Activated CD8-positive, alpha-beta memory T cell treated with anti-CD3 and anti-CD28 coated beads, Interleukin-2, amount 10 ng/mL, durations not matched to agents 7 days and 5 days (primary cell): ENCODE measurements at regions not wholly inside any gene's neighbourhood (a gene's known extent, or its start where the extent isn't known, plus 50 kb on each side); places are given as distances from the start of the nearest gene placed in this dataset.

Experiments used
- ATAC-seq: fragments of 150-1000 bp; cut with Tn5 transposase; one replicate; pipeline ENCODE4 v1.10.0; 2021; ENCODE audit warnings: moderate library complexity
- CTCF ChIA-PET: fragments of 350-600 bp; sonication (Branson Sonifier 250); formaldehyde crosslinking; loops from one replicate; lab custom pipeline; 2021; ENCODE audit warnings: antibody characterized with exemption; lab: Charles Lee
- DNase-seq: peaks from one replicate; pipeline ENCODE4 v3.0.0-alpha.2; 2020
- H3K27ac Mint-ChIP-seq: one replicate; pipeline ENCODE4 v1.8.0; 2021; ENCODE audit warnings: mild to moderate bottlenecking, mixed read lengths
- H3K27me3 Mint-ChIP-seq: one replicate; pipeline ENCODE4 v1.8.0; 2021; ENCODE audit warnings: mixed read lengths
- H3K36me3 Mint-ChIP-seq: one replicate; pipeline ENCODE4 v1.8.0; 2021; ENCODE audit warnings: mild to moderate bottlenecking, mixed read lengths
- H3K4me1 Mint-ChIP-seq: one replicate; pipeline ENCODE4 v1.8.0; 2021; ENCODE audit warnings: mixed read lengths
- H3K4me3 Mint-ChIP-seq: one replicate; pipeline ENCODE4 v1.8.0; 2021; ENCODE audit warnings: mild to moderate bottlenecking, moderate library complexity, mixed read lengths
- H3K9me3 Mint-ChIP-seq: one replicate; pipeline ENCODE4 v1.8.0; 2022; ENCODE audit warnings: low read depth, mixed read lengths

- ATAC-seq (no peak), DNase-seq (no peak)
- no peaks in the 10 kb centered on the region for H3K36me3 Mint-ChIP-seq
- CTCF ChIA-PET, result no interaction called here
- no peaks in the 10 kb centered on the region for H3K9me3 Mint-ChIP-seq
- H3K27me3 Mint-ChIP-seq, result no peaks in the 10 kb centered on the region
- no peak overlapping the region for H3K4me3 Mint-ChIP-seq
- H3K27ac Mint-ChIP-seq, result no peak overlapping the region
- peaks cover 3% of the 10 kb centered on the region for H3K4me1 Mint-ChIP-seq
These were observed 106.3 kb upstream of the TRABD2B start for GRCh38 chr1:48103495-48103894.

DNA sequence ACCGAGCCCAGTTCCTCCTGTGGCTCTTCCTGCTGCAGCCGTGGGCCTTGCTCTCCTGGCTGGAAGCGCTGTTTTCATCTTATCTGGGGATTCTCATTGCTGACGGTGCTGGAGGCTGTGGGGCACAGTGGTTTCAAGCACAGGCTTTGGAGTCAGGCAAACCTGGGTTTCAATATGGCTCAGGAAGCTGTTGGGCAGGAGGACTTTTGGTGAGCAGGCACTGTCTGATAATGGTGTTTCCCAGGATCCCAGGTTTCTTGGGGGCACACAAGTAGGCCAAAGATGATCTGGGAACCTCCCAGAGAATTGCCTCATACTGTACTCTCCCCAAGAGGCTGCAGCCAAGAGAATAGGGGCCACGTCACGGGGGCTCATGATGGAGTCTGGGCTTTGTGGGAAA, 105.6 kb upstream of the TRABD2B start:
- ATAC-seq, result no peak
- Mint-ChIP-seq H3K27me3 (peaks cover 2% of the 10 kb centered on the region), H3K9me3 (no peaks in the 10 kb centered on the region), H3K4me1 (peaks cover 3% of the 10 kb centered on the region), H3K4me3 (no peak overlapping the region), H3K36me3 (no peaks in the 10 kb centered on the region), H3K27ac (no peak overlapping the region)
- no peak for DNase-seq
- CTCF ChIA-PET, result no interaction called here

GRCh38 chr1:48099072-48099773, 102.0 kb upstream of the TRABD2B start:
- CTCF ChIA-PET, result no interaction called here

DNA sequence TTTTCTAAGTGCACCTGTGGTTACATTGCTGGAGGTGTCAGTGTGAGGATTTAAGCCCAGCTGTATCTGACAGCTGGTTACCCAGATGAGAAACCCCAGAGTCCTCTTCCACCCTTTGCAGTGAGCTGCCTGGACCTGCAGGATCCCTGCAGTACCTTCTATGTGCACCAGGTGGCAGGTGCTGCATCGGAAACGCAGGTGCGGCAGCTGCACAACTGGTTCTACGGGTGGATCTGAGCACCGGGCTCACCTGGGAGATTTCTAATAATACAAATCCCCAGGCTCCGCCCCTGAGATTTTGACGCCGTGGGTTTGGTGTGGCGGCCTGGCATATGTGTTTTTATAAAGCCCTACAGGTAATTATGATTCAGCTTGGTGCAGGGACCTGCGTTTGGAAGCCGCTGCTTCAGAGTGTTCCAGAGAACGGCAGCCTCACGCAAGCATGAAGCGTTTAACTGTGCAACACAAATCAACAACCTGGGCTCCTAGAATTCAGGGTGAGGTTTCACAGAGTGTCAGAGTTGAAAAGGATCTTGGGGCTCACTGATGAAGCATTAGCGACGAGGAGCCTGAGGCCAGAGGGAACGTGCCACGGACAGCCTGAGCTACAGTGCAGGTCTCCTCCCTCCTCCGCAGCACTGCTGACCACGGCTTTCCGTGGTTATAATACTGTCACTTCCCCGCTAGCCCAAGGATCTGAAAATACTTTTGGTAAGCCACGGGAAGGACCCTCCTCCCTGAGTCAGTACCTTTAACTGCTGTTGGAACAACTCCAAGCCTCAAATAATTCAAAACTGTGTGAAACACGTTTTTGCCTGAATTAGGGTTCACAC, 96.7 kb upstream of the TRABD2B start:
- H3K27ac Mint-ChIP-seq, result no peak overlapping the region
- no peaks in the 10 kb centered on the region for H3K9me3 Mint-ChIP-seq
- peaks cover 22% of the 10 kb centered on the region for H3K27me3 Mint-ChIP-seq
- CTCF ChIA-PET, result interaction anchor here (0.5 to 1.9 kb wide), 11 partner anchors 9 to 439 kb away, joined by 3 to 14 read pairs (median 4); no protein-coding TSS in a partner anchor
- DNase-seq, result peak; percentile 81
- H3K4me1 Mint-ChIP-seq, result peaks cover 6% of the 10 kb centered on the region
- H3K4me3 Mint-ChIP-seq, result no peak overlapping the region
- H3K36me3 Mint-ChIP-seq, result no peaks in the 10 kb centered on the region
- peak; percentile 76 for ATAC-seq

More at GRCh38 chr1:48099072-48099773, 102.0 kb upstream of the TRABD2B start:
- ATAC-seq (no peak), DNase-seq (no peak)
- Mint-ChIP-seq H3K9me3 (no peaks in the 10 kb centered on the region), H3K27ac (no peak overlapping the region), H3K4me1 (peaks cover under 1% of the 10 kb centered on the region), H3K4me3 (no peak overlapping the region), H3K36me3 (no peaks in the 10 kb centered on the region), H3K27me3 (peaks cover 8% of the 10 kb centered on the region)

- H3K4me1 Mint-ChIP-seq, result peaks cover 6% of the 10 kb centered on the region
- H3K36me3 Mint-ChIP-seq, result no peaks in the 10 kb centered on the region
- DNase-seq, result no peak
- H3K27ac Mint-ChIP-seq, result no peak overlapping the region
- no peak for ATAC-seq
- CTCF ChIA-PET, result interaction anchor here (0.5 to 1.9 kb wide), 10 partner anchors 8 to 143 kb away, joined by 3 to 14 read pairs (median 4); no protein-coding TSS in a partner anchor
- H3K27me3 Mint-ChIP-seq, result peaks cover 22% of the 10 kb centered on the region
- H3K9me3 Mint-ChIP-seq, result no peaks in the 10 kb centered on the region
- H3K4me3 Mint-ChIP-seq, result no peak overlapping the region
These were observed 96.0 kb upstream of the TRABD2B start for GRCh38 chr1:48093147-48093546.

GRCh38 chr1:48092401-48092800, 95.2 kb upstream of the TRABD2B start:
- Mint-ChIP-seq H3K9me3 (no peaks in the 10 kb centered on the region), H3K36me3 (no peaks in the 10 kb centered on the region), H3K4me3 (no peak overlapping the region), H3K4me1 (peaks cover 6% of the 10 kb centered on the region), H3K27me3 (peaks cover 24% of the 10 kb centered on the region), H3K27ac (no peak overlapping the region)
- DNase-seq, result no peak
- CTCF ChIA-PET, result interaction anchor here (0.6 to 1.7 kb wide), 2 partner anchors 14 kb away, joined by 3 to 5 read pairs; no protein-coding TSS in a partner anchor
- no peak for ATAC-seq

GRCh38 chr1:48089356-48089891, 92.2 kb upstream of the TRABD2B start:
- Mint-ChIP-seq H3K27ac (no peak overlapping the region), H3K4me1 (peaks cover 6% of the 10 kb centered on the region), H3K36me3 (no peaks in the 10 kb centered on the region), H3K4me3 (no peak overlapping the region), H3K27me3 (peaks cover 27% of the 10 kb centered on the region), H3K9me3 (no peaks in the 10 kb centered on the region)
- DNase-seq (no peak), ATAC-seq (no peak)
- CTCF ChIA-PET, result no interaction called here

GRCh38 chr1:48084826-48085225, 87.6 kb upstream of the TRABD2B start:
- DNase-seq, result no peak
- Mint-ChIP-seq H3K27me3 (peaks cover 15% of the 10 kb centered on the region), H3K4me3 (no peak overlapping the region), H3K9me3 (no peaks in the 10 kb centered on the region), H3K4me1 (no peaks in the 10 kb centered on the region), H3K27ac (no peak overlapping the region), H3K36me3 (no peaks in the 10 kb centered on the region)
- ATAC-seq, result no peak
- CTCF ChIA-PET, result interaction anchor here (1.0 kb wide), 1 partner anchor 9 kb away, joined by 3 read pairs; no protein-coding TSS in a partner anchor

DNA sequence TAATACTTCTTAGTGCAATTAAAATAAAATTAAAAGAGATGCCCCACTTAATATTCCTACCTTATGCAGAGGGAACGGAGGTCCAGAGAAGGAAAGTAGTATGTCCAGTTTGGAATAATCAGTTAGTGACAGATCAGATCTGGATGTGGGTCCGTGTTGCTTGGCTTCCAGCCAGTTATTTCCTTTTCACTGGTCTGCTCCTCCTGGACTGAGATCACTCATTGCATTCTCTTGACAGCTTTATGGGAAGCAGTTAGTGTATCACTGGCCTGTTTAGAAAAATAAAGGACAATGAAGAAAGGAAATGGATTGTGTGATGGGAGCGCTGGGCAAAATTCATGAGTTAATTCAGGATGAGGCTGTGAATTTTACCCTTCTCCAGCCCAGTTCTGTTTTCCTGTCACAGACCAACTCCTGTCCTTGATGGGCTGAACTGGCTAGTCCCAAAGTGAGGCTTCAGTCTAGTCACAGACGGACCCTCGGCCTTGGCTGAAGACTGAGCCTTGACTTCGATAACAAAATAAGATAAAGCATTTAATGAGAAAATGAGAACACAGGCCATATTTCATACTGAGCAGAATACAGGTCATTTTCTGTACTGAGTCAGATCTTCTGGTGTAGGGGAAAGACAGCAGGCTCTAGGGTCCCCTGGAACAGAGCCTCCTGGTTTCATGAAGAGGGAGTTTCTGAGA, 85.2 kb upstream of the TRABD2B start:
- Mint-ChIP-seq H3K27ac (no peak overlapping the region), H3K36me3 (no peaks in the 10 kb centered on the region), H3K27me3 (peaks cover 12% of the 10 kb centered on the region), H3K9me3 (no peaks in the 10 kb centered on the region), H3K4me3 (no peak overlapping the region), H3K4me1 (no peaks in the 10 kb centered on the region)
- DNase-seq, result no peak
- CTCF ChIA-PET, result no interaction called here
- ATAC-seq, result no peak

- H3K27ac Mint-ChIP-seq, result no peak overlapping the region
- DNase-seq, result no peak
- H3K4me3 Mint-ChIP-seq, result no peak overlapping the region
- CTCF ChIA-PET, result no interaction called here
- no peaks in the 10 kb centered on the region for H3K4me1 Mint-ChIP-seq
- peaks cover 21% of the 10 kb centered on the region for H3K27me3 Mint-ChIP-seq
- no peaks in the 10 kb centered on the region for H3K9me3 Mint-ChIP-seq
- no peak for ATAC-seq
- no peaks in the 10 kb centered on the region for H3K36me3 Mint-ChIP-seq
These were observed 83.4 kb upstream of the TRABD2B start for GRCh38 chr1:48080331-48081255.

DNA sequence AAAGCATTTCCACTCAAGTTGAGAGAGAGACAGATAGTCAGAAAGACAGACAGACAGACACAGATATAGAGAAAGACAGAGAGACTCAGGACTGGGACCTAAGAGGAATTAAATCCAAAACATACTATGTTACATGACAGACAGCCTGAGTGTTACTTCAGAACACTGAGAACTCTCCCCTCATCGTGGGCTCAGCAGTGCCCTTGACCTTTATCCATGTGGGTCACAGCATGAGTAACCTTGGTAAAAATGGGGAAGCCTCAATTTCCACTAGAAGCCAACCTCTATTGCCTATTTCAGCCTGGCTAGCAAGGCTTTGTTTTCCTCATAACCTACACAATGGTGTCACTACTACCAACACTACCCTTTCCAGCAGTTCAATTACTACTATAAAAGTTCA, 81.9 kb upstream of the TRABD2B start:
- CTCF ChIA-PET, result no interaction called here

DNA sequence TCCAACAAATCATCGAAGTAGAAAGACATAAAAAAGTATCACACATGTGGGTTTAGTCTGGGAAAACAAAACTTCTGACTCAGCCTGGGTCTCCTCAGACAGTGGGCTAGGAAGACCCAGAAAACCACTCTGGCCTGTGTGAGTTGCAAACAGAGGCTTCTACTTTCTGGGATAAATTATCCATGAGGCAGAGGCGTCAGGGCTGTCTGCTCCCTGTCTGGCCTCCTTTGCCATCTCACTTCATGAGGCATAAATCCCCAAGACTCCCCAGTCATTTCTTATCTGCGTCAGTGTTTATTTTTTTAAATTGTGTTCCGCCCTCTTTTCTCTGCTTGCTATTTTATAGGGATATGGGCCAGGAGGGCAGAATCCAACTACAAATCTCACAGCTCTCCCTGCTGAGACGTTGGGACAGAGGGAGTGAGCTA, 80.6 kb upstream of the TRABD2B start:
- ATAC-seq (no peak), DNase-seq (no peak)
- peaks cover 16% of the 10 kb centered on the region for H3K27me3 Mint-ChIP-seq
- CTCF ChIA-PET, result no interaction called here
- no peaks in the 10 kb centered on the region for H3K9me3 Mint-ChIP-seq
- H3K4me3 Mint-ChIP-seq, result no peak overlapping the region
- no peaks in the 10 kb centered on the region for H3K4me1 Mint-ChIP-seq
- no peak overlapping the region for H3K27ac Mint-ChIP-seq
- no peaks in the 10 kb centered on the region for H3K36me3 Mint-ChIP-seq

More for the DNA sequence above, 81.9 kb upstream of the TRABD2B start:
- H3K27ac Mint-ChIP-seq, result no peak overlapping the region
- H3K4me3 Mint-ChIP-seq, result no peak overlapping the region
- DNase-seq, result no peak
- no peak for ATAC-seq
- no peaks in the 10 kb centered on the region for H3K36me3 Mint-ChIP-seq
- H3K27me3 Mint-ChIP-seq, result peaks cover 14% of the 10 kb centered on the region
- no peaks in the 10 kb centered on the region for H3K4me1 Mint-ChIP-seq
- no peaks in the 10 kb centered on the region for H3K9me3 Mint-ChIP-seq
